ENCODE measurements at regions not wholly inside any gene's neighbourhood (a gene's known extent, or its start where the extent isn't known, plus 50 kb on each side); places are given as distances from the start of the nearest gene placed in this dataset.

GRCh38 chr9:75833778-75834177, 56.7 kb upstream of the PCSK5 start:
- TF ChIP-seq, protein P1, sequence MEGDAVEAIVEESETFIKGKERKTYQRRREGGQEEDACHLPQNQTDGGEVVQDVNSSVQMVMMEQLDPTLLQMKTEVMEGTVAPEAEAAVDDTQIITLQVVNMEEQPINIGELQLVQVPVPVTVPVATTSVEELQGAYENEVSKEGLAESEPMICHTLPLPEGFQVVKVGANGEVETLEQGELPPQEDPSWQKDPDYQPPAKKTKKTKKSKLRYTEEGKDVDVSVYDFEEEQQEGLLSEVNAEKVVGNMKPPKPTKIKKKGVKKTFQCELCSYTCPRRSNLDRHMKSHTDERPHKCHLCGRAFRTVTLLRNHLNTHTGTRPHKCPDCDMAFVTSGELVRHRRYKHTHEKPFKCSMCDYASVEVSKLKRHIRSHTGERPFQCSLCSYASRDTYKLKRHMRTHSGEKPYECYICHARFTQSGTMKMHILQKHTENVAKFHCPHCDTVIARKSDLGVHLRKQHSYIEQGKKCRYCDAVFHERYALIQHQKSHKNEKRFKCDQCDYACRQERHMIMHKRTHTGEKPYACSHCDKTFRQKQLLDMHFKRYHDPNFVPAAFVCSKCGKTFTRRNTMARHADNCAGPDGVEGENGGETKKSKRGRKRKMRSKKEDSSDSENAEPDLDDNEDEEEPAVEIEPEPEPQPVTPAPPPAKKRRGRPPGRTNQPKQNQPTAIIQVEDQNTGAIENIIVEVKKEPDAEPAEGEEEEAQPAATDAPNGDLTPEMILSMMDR (IDR thresholded peaks at IDR 0.05), result no peak
- TF ChIP-seq POLR2A (IDR thresholded peaks at IDR 0.05) (no peak), POLR2AphosphoS5 (IDR thresholded peaks at IDR 0.05) (no peak)

Measured in stomach (tissue), 4 donors.